Activated naive CD4-positive, alpha-beta T cell treated with anti-CD3 and anti-CD28 coated beads, Interleukin-2, amount 10 ng/mL, durations not matched to agents 7 days and 5 days (primary cell): ENCODE measurements at regions not wholly inside any gene's neighbourhood (a gene's known extent, or its start where the extent isn't known, plus 50 kb on each side); places are given as distances from the start of the nearest gene placed in this dataset.
"Not testable (repeated sequence)": the region's sequence is repeated elsewhere in the genome, so short reads cannot be mapped to it uniquely, and the experiment has no call there.

ENCODE experiments used
- CTCF ChIA-PET: fragments of 350-600 bp; sonication (Branson Sonifier 250); formaldehyde crosslinking; loops from one replicate; lab custom pipeline; 2021; ENCODE audit warnings: antibody characterized with exemption; lab: Charles Lee
- DNase-seq: peaks from one replicate; pipeline ENCODE4 v3.0.0-alpha.2; 2020
- H3K27ac Mint-ChIP-seq: one replicate; pipeline ENCODE4 v1.8.0; 2021; ENCODE audit warnings: mild to moderate bottlenecking, moderate library complexity, mixed read lengths
- H3K27me3 Mint-ChIP-seq: one replicate; pipeline ENCODE4 v1.8.0; 2021; ENCODE audit warnings: mild to moderate bottlenecking, mixed read lengths
- H3K36me3 Mint-ChIP-seq: one replicate; pipeline ENCODE4 v1.8.0; 2021; ENCODE audit warnings: mixed read lengths
- H3K4me1 Mint-ChIP-seq: one replicate; pipeline ENCODE4 v1.8.0; 2021; ENCODE audit warnings: mixed read lengths
- H3K4me3 Mint-ChIP-seq: one replicate; pipeline ENCODE4 v1.8.0; 2021; ENCODE audit warnings: mild to moderate bottlenecking, moderate library complexity, mixed read lengths
- H3K9me3 Mint-ChIP-seq: one replicate; pipeline ENCODE4 v1.8.0; 2021; ENCODE audit warnings: mixed read lengths

GRCh38 chrX:19198473-19198872 is 76.2 kb upstream of the ADGRG2 start:
- no peaks in the 10 kb centered on the region for H3K27me3 Mint-ChIP-seq
- no peaks in the 10 kb centered on the region for H3K4me1 Mint-ChIP-seq
- H3K27ac Mint-ChIP-seq, result no peak overlapping the region
- CTCF ChIA-PET, result no interaction called here
- no peak overlapping the region for H3K4me3 Mint-ChIP-seq
- DNase-seq, result no peak
- no peaks in the 10 kb centered on the region for H3K36me3 Mint-ChIP-seq
- no peaks in the 10 kb centered on the region for H3K9me3 Mint-ChIP-seq

GRCh38 chrX:19202171-19202570 is 79.9 kb upstream of the ADGRG2 start:
- DNase-seq, result no peak
- no peaks in the 10 kb centered on the region for H3K27me3 Mint-ChIP-seq
- no peak overlapping the region for H3K4me3 Mint-ChIP-seq
- no peaks in the 10 kb centered on the region for H3K36me3 Mint-ChIP-seq
- no peaks in the 10 kb centered on the region for H3K9me3 Mint-ChIP-seq
- no peaks in the 10 kb centered on the region for H3K4me1 Mint-ChIP-seq
- CTCF ChIA-PET, result no interaction called here
- no peak overlapping the region for H3K27ac Mint-ChIP-seq

GRCh38 chrX:19204636-19205035 is 82.4 kb upstream of the ADGRG2 start:
- no peak overlapping the region for H3K27ac Mint-ChIP-seq
- CTCF ChIA-PET, result no interaction called here
- DNase-seq, result no peak

GRCh38 chrX:19212037-19212436 is 89.8 kb upstream of the ADGRG2 start:
- CTCF ChIA-PET, result no interaction called here
- Mint-ChIP-seq H3K4me3 (no peak overlapping the region), H3K9me3 (no peaks in the 10 kb centered on the region), H3K4me1 (no peaks in the 10 kb centered on the region), H3K36me3 (no peaks in the 10 kb centered on the region), H3K27me3 (peaks cover 3% of the 10 kb centered on the region), H3K27ac (no peak overlapping the region)
- no peak for DNase-seq

More at GRCh38 chrX:19204636-19205035, 82.4 kb upstream of the ADGRG2 start:
- Mint-ChIP-seq H3K36me3 (no peaks in the 10 kb centered on the region), H3K4me1 (no peaks in the 10 kb centered on the region), H3K27me3 (no peaks in the 10 kb centered on the region), H3K4me3 (no peak overlapping the region), H3K9me3 (no peaks in the 10 kb centered on the region)

GRCh38 chrX:19213610-19214152 is 91.4 kb upstream of the ADGRG2 start:
- CTCF ChIA-PET, result no interaction called here
- H3K4me3 Mint-ChIP-seq, result no peak overlapping the region
- DNase-seq, result no peak
- peaks cover 3% of the 10 kb centered on the region for H3K27me3 Mint-ChIP-seq
- no peaks in the 10 kb centered on the region for H3K9me3 Mint-ChIP-seq
- H3K27ac Mint-ChIP-seq, result no peak overlapping the region
- no peaks in the 10 kb centered on the region for H3K36me3 Mint-ChIP-seq
- H3K4me1 Mint-ChIP-seq, result no peaks in the 10 kb centered on the region

- no peak overlapping the region for H3K4me3 Mint-ChIP-seq
- H3K27ac Mint-ChIP-seq, result no peak overlapping the region
- no peaks in the 10 kb centered on the region for H3K9me3 Mint-ChIP-seq
- H3K27me3 Mint-ChIP-seq, result peaks cover 3% of the 10 kb centered on the region
- CTCF ChIA-PET, result no interaction called here
- no peaks in the 10 kb centered on the region for H3K4me1 Mint-ChIP-seq
- no peak for DNase-seq
- H3K36me3 Mint-ChIP-seq, result no peaks in the 10 kb centered on the region
Measured at GRCh38 chrX:19214311-19214710, 92.0 kb upstream of the ADGRG2 start.

GRCh38 chrX:19225909-19226308 is 103.6 kb upstream of the ADGRG2 start:
- no peak for DNase-seq
- H3K36me3 Mint-ChIP-seq, result no peaks in the 10 kb centered on the region

GRCh38 chrX:19229896-19230295 is 107.6 kb upstream of the ADGRG2 start:
- H3K4me1 Mint-ChIP-seq, CTCF ChIA-PET, H3K9me3 Mint-ChIP-seq, H3K36me3 Mint-ChIP-seq, H3K4me3 Mint-ChIP-seq, H3K27me3 Mint-ChIP-seq, H3K27ac Mint-ChIP-seq, DNase-seq: not testable (repeated sequence)

More at GRCh38 chrX:19225909-19226308, 103.6 kb upstream of the ADGRG2 start:
- no peaks in the 10 kb centered on the region for H3K9me3 Mint-ChIP-seq
- CTCF ChIA-PET, result no interaction called here
- H3K4me3 Mint-ChIP-seq, result no peak overlapping the region
- no peak overlapping the region for H3K27ac Mint-ChIP-seq
- no peaks in the 10 kb centered on the region for H3K4me1 Mint-ChIP-seq
- H3K27me3 Mint-ChIP-seq, result peaks cover 5% of the 10 kb centered on the region

- Mint-ChIP-seq H3K27ac (no peak overlapping the region), H3K9me3 (no peaks in the 10 kb centered on the region), H3K27me3 (no peaks in the 10 kb centered on the region), H3K4me3 (no peak overlapping the region), H3K4me1 (no peaks in the 10 kb centered on the region), H3K36me3 (no peaks in the 10 kb centered on the region)
- CTCF ChIA-PET, result no interaction called here
- no peak for DNase-seq
Measured at GRCh38 chrX:19237901-19238300, 105.8 kb upstream of the PDHA1 start.

- CTCF ChIA-PET, result no interaction called here
- no peak overlapping the region for H3K27ac Mint-ChIP-seq
- H3K9me3 Mint-ChIP-seq, result no peaks in the 10 kb centered on the region
- no peaks in the 10 kb centered on the region for H3K36me3 Mint-ChIP-seq
- no peak overlapping the region for H3K4me3 Mint-ChIP-seq
- H3K27me3 Mint-ChIP-seq, result no peaks in the 10 kb centered on the region
- H3K4me1 Mint-ChIP-seq, result no peaks in the 10 kb centered on the region
- no peak for DNase-seq
Measured at GRCh38 chrX:19243431-19243830, 100.3 kb upstream of the PDHA1 start.

GRCh38 chrX:19244921-19245320 is 98.8 kb upstream of the PDHA1 start:
- H3K27ac Mint-ChIP-seq, H3K27me3 Mint-ChIP-seq, CTCF ChIA-PET, H3K36me3 Mint-ChIP-seq, DNase-seq, H3K4me1 Mint-ChIP-seq, H3K9me3 Mint-ChIP-seq, H3K4me3 Mint-ChIP-seq: not testable (repeated sequence)

GRCh38 chrX:19245711-19246269 is 97.9 kb upstream of the PDHA1 start:
- H3K36me3 Mint-ChIP-seq, result no peaks in the 10 kb centered on the region
- H3K4me3 Mint-ChIP-seq, result no peak overlapping the region
- peaks cover 4% of the 10 kb centered on the region for H3K9me3 Mint-ChIP-seq
- H3K27ac Mint-ChIP-seq, result no peak overlapping the region
- CTCF ChIA-PET, result no interaction called here
- no peaks in the 10 kb centered on the region for H3K4me1 Mint-ChIP-seq
- no peaks in the 10 kb centered on the region for H3K27me3 Mint-ChIP-seq
- DNase-seq, result no peak

GRCh38 chrX:19256986-19257385 is 86.7 kb upstream of the PDHA1 start:
- no peaks in the 10 kb centered on the region for H3K4me1 Mint-ChIP-seq
- H3K27me3 Mint-ChIP-seq, result no peaks in the 10 kb centered on the region
- H3K4me3 Mint-ChIP-seq, result no peak overlapping the region
- CTCF ChIA-PET, result no interaction called here
- no peaks in the 10 kb centered on the region for H3K36me3 Mint-ChIP-seq
- no peak for DNase-seq
- H3K27ac Mint-ChIP-seq, result no peak overlapping the region
- H3K9me3 Mint-ChIP-seq, result no peaks in the 10 kb centered on the region

GRCh38 chrX:19261026-19261425 is 82.7 kb upstream of the PDHA1 start:
- H3K4me1 Mint-ChIP-seq, CTCF ChIA-PET, H3K27me3 Mint-ChIP-seq, H3K9me3 Mint-ChIP-seq, H3K36me3 Mint-ChIP-seq, H3K27ac Mint-ChIP-seq, H3K4me3 Mint-ChIP-seq, DNase-seq: not testable (repeated sequence)

GRCh38 chrX:19270727-19271126 is 73.0 kb upstream of the PDHA1 start:
- H3K36me3 Mint-ChIP-seq, result no peaks in the 10 kb centered on the region
- DNase-seq, result no peak
- H3K27me3 Mint-ChIP-seq, result no peaks in the 10 kb centered on the region
- H3K27ac Mint-ChIP-seq, result no peak overlapping the region
- CTCF ChIA-PET, result no interaction called here
- no peaks in the 10 kb centered on the region for H3K4me1 Mint-ChIP-seq
- H3K9me3 Mint-ChIP-seq, result no peaks in the 10 kb centered on the region
- no peak overlapping the region for H3K4me3 Mint-ChIP-seq

- Mint-ChIP-seq H3K9me3 (no peaks in the 10 kb centered on the region), H3K4me1 (no peaks in the 10 kb centered on the region), H3K27me3 (no peaks in the 10 kb centered on the region), H3K36me3 (no peaks in the 10 kb centered on the region), H3K27ac (no peak overlapping the region), H3K4me3 (no peak overlapping the region)
- CTCF ChIA-PET, result no interaction called here
- DNase-seq, result no peak
Measured at GRCh38 chrX:19272452-19272851, 71.3 kb upstream of the PDHA1 start.
